COLO829 (cell line): ENCODE measurements at regions not wholly inside any gene's neighbourhood (a gene's known extent, or its start where the extent isn't known, plus 50 kb on each side); places are given as distances from the start of the nearest gene placed in this dataset.

Experiments used
- DNase-seq: peaks from one replicate; pipeline ENCODE4 v3.0.0; 2012; ENCODE audit warnings: low spot score

DNA sequence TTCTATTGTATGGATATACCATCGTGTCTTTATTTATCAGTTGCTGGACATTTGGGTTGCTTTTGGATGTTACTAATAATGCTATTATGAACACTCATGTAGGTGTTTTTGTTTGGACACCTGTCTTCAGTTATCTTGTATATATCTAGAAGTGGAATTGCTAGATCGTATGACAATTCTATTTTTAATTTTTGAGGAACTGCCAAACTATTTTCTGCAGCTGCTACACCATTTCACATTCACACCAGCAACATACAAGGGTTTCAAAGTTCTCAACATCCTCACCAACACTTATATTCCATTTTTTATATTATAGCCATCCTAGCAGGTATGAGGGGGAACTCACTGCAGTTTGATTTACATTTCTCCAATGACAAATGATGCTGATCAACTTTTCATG lies 324.6 kb downstream of the CAAP1 start:
- DNase-seq = no peak

DNA sequence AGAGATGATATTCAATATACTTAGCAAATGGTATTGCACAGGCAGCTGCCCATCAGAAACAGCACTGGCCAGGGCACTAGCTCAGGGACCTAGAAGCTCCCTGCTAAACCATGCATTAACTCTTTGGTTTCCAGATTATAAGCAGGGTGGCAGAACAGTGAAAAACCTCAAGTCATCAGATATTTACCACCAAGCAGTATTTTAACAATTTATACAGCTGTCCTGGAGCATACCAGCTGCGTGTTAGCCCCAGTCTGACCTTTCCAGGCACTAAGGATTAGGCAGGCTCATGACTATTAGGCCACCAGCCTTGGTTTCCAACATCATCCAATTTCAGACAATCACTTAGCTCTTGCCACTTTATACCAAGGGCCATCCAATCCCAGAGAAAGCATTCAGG lies 326.5 kb downstream of the CAAP1 start:
- DNase-seq = no peak

DNA sequence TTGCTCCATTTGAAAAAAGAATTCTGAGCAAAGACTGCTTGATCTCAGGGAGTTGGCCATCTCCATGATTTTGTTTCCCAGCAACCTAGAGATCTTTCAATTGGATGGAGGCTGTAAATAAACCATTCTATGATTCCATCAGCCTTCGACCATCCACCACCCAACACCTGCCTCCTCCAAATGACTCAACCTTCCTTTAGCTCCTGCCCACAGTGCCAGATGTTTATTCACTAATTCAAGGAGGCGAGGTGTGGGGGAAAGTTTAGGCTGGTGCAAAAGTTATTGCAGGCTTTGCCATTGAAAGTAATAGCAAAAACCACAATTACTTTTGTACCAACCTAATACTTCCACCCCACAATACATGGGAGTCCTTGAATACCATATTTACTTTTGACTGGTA lies 327.5 kb downstream of the CAAP1 start:
- no peak for DNase-seq

DNA sequence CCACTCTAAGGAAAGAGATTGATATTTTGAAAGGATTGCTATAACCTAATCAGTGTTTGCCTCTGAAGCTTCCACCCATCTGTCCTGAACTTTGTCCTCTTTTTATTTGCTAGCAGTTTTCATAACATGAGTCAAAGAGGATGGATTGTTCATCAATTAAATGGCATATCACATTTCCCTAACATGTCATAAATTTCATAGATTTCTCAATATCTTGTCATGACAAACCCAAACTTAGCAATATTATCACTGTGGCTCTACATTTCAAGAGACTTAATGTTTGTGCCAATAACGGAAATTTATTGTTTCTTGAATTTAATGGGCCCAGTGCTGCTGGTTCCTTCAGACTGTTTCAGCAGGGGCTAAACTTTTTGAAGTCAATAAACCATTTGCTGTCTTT lies 330.3 kb downstream of the CAAP1 start:
- DNase-seq = no peak

DNA sequence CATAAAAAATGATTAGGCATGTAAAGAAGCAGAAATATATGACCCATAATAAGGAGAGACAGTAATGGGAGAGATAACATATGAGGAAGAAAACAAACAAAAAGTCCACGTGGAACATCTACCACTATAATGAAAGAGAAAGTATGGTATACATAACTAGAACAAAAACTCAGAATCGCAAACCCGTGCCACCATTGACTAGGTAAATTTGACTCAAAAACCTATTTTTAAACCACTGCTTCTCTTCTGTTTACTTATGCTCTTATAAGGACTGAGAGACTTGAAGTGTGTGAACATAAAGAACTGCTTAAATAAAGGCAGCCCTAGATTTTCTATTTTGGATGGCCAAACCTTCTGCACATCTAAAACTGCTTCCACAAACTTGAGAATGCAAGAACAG lies 330.7 kb downstream of the CAAP1 start:
- no peak for DNase-seq

DNA sequence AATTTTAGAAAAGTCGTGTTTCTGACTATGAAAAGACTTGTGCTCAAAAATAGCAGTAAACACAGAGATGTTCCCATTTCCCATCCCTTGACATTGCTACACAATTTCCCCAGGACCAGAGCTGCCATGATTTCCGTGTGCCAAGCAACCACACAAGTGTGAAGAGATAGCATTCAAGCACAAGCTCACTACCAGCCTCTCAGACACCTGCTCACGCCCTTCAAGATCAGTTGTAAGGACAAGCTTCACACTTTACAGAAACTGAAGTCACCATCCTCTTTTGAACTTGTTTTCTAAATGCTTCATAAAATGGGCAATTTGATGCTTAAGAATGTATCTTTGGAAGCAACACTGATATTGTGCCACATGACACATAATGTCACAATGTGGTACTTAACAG lies 333.1 kb downstream of the CAAP1 start:
- no peak for DNase-seq

DNA sequence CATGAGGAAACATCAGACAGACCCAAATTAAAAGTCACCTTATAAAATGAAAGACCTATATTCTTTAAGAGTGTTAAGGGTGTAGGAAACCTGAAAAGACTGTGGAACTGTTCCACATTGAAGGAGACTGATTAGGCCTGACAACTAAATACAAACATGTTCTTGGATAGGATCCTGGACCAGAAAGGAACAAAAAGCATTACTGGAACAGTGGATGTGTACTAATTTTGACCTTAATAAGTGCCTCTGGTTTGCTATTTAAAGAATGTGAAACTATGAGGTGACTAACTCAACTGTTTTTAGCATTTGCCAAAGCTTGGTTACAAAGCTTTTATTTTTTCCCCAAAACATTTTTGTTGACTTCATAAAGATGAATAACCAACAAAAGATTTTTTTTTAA lies 340.6 kb downstream of the CAAP1 start:
- DNase-seq = no peak

DNA sequence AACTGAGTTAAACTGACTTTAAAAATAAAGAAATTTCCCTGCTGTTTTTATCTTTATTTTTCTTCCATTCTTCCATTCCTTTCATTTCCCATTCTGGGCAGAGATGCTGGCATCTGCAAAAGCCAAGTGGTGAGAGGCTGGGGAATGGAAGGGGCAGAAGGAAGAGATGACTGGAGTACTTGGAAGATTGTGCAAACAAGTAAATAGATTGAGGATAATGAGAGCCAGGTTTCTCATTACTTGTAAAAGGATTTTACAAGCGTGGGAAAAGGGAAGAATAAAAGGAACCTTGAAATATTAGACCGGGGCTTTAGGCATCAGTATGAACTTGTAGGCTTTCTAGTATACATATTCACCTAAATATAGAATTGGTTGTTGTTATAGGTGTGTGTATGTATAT lies 341.2 kb downstream of the CAAP1 start:
- DNase-seq = no peak

DNA sequence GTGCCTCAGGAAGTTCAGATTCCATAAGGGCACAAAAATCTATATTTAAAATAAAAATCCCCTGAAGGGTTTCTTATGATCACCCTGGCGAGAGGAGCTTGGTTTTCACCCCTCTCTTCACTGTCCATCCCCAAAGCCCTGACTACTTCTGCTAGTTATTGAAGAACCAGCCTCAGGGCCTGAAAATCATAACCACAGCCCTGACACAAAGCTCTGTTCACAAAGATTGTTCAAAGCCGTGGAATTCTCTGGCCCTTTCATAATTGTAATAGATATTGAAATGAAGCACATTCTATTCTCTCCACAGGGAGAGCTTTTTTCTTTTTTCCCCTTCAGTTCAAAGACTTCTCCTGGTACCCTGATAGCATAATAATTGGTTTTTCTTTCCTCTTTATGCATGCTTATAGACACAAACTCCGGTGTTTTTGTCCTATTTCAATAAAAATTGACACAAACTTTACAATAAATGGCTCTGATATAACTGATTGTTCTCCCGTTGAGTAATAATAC lies 343.8 kb downstream of the CAAP1 start:
- no peak for DNase-seq

DNA sequence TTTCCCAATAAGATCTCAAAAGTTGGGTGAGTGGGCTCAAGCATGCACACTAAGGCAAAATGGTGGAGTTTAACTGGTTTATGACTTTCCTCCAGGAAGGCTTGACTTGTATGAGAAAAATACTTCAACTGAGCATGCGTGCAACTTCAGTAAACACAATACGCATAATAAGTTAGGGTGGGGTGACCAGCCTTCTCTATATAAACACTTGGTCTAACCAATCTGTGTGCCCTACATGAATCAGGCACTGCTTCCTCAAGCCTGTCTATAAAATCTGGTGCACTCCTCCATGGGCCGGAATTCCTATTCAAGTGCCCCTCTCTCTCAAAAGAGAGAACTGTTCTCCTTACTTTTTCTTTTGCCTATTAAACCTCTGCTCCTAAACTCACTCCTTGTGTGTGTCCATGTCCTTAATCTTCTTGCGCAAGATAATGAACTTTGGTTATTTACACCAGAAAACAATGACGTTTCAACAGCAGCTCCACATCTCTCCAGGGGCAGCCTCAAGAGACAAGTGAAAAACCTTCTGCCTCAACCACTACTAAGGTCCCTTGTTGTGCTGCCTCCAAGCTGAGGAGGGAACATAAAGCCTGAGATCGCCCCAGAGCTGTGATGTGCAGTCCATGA lies 352.6 kb downstream of the CAAP1 start:
- no peak for DNase-seq

DNA sequence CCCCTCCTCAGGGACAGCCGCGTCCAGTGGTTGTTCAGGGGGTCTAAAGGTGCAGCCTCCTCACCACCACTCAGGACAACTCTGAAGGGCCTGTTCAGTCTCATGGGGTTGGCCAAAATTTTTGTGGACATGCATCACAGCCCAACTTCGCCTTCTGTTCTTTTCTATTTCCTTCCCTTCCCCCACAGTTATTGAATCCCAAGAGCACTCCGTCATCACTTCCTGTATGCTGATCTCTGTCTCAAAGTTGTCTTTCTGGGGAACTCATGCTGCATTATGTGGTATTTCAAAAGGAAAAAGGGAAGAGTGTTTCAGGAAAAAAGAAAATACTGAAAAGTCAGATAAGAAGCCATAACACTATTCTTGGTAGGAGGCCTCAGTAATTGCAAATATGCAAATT lies 355.4 kb downstream of the CAAP1 start:
- no peak for DNase-seq

DNA sequence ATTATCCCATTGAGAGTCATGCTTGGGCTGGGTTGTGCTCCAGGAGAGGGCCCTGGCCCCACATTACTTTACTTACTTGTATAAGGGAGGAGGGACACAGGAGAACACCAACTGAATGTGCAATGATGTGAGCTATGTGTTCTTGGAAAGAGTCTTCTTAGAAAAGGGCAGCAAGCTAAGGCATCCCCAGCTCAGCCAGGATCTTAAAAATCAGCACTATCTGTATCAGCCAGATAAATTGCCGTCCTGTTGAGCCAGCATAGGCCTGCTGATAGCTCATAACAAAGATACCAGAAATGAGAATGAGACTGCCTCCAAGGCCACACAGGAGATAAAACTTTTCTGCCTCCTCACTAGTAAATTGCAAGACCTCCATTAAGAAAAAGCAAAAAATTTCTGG lies 357.5 kb downstream of the CAAP1 start:
- no peak for DNase-seq

DNA sequence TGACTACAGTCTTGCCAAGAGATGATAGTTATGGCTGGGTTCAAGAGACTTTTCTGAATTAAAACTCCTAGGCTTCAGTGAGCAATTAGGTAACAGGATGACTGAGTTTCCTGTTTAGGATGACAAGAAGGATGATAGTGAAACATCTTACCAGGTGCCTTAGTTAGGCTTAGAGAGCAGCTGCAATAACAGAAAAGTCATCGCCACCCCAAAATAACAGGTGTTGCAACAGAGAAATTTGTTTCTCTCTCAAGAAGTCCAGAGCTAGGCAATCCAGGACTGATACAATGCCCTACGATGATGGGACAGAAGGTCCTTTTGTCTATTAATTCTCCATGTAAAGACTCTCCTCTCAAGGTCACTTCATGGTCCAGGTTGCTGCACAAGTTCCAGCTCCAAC lies 361.8 kb downstream of the CAAP1 start:
- no peak for DNase-seq

DNA sequence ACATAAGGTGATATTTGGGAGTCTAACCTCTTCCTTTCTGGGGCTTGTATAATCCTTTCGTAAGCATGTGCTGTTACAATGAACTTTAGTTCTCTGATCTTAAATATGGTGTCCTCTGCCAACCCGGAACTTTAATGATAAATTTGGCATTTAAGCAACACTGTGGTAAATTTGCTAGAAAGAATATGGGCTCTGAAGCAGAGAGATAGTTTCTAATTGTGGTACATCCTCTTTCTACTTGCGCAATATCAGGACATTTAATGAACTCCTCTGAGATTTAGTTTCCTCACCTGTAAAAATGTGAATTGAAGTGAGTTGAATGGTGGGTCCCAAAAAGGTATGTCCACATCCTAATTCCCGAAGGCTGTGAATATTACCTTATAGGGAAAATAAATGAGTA lies 364.7 kb downstream of the CAAP1 start:
- DNase-seq = no peak

DNA sequence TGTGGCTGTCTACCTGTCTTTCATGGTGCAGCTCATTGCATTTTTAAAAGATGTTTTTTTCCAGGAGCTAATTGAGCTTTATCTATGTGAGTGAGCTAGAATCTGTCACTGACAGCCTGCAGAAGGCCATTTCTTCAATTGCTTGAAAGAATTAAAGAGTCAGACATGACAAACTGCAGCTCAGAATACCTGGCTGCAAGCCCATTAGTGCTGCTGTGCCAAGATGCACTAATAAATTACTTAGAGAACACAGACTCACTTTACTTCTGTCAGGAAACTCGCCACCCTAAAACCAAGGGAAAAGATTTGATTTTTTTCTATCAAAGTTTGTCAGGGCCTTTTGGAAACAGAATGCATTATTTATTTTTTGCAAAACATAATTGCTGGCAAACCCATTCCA lies 368.3 kb downstream of the CAAP1 start:
- DNase-seq = no peak

DNA sequence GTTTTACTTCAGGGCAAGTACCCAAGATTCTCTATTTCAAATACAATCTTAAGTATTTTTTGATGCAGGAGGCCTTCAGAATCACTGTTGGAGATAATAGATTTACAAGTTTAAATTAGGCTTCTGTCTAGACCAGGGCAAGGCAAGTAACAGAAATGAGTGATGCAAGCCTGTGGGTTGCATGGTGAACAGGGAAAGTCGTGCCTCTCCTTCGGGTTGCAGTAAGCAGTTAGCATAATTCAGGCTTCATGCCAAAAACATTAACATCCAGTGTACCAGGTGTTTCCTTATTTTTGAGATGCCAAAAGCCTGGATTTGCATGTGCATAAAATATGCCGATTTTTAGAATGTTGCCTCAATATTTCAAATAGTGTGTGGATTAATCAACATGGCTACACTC lies 369.0 kb downstream of the CAAP1 start:
- no peak for DNase-seq

DNA sequence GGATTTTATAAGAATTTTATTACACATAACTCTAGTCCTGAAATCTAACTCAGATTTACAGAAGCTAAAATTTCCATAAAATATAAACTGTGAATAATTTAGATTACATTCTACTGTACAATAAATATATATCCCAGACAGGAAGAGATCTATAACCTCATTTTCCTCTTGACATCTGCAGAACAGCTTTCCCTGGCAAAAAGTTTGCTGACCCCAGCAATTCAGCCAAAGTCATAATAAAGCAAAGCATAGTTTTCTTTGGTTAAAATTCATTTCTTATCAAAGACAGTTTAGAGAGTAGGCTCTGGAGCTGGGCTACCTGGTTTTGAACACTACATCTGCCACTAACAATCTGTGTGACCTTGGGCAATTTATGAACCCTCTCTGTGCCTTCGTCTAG lies 372.5 kb downstream of the CAAP1 start:
- DNase-seq = no peak

DNA sequence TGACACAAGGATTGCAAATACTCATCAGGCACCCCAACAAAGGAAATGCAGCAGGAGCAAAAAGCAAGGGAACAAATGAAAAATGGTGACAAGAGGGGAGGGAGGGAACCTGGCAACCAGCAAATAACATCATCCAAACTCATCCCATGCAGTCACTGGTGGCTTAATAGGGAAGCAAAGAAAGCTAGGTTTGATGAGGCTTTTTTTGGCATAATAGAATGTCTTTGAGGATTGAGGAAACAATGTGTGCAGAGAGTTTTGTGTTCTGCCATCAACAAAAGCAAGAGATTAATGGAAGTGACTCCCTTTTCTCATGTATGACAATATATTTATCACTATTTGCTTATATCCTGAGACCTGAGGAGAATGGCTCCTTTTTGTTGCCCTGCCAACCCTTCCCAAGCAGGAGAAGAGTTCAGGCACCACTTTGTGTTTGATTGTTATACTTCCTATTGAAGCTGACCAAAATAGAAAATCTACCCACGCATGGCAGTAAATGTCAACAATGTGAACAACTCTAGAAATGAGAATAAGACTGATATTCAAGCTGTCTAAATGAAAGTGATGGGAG lies 375.7 kb downstream of the CAAP1 start:
- DNase-seq = no peak

DNA sequence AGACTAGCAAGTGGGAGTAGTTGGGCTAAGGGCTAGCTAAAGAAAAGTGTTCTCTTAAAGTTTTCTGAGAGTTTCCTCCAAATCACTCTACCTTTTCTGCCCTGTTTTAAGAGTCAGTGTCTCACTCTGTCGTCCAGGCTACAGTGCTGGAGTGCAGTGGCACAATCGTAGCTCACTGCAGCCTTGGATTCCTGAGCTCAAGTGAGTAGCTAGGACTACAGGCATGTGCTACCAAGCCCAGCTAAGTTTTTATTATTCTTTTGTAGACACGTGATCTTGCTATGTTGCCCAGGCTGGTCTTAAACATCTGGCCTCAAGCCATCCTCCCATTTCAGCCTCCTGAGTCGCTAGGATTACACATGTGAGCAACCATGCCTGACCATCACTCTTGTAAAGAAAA lies 378.9 kb downstream of the CAAP1 start:
- no peak for DNase-seq

DNA sequence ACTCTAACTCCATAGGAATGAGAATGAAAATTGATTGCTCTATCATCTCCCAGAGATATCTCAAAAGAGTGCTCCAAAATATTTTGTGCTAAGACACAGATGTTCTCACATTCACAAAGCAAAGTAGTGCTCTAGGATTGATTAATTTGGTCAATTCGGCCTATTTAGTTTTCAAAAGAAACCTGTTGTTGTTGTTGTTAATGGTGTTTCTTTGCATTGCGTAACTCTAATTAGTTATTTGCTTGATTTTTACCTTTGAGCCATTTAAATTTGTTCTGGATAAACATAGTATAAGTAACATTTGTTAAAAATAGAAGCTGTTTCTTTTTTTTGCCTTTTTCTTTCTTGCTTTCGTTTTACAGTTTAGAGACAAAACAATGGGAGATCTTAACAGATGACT lies 382.5 kb downstream of the CAAP1 start:
- no peak for DNase-seq

DNA sequence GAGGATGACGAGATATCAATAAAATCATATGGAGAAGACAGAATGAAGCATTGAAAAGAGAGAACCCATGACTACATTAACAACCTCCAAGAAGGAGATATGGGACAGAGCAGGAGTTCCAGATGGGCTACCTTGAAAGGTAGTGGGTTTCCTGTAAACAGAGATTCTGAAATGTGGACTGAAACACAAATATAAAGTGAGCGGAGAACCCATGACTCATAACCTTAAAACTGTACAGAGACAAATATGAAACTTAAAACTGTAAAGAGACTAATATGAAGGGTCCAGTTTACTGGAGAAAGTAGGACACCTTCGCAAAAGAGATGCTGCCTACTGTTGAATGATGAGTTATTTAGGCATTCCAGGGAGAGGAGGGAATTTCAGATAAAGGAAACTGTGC lies 383.7 kb downstream of the CAAP1 start:
- no peak for DNase-seq

DNA sequence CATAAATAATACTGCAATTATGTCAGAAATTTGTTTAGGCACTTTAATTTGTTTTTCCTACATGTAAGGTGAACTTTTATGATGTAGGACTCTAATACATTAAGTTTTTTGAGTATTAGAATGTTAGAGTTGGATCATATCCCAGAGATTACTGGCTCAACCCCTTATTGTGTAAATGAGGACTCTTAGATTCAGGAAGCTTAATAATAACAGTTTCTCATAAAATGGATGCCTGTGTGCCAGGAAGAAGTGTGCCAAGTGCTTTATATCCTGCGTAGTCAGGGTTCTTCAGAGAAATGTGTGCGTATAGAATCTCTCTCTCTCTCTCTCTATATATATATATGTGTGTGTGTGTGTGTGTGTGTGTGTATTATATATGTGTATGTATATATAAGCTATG lies 388.5 kb downstream of the CAAP1 start:
- no peak for DNase-seq

DNA sequence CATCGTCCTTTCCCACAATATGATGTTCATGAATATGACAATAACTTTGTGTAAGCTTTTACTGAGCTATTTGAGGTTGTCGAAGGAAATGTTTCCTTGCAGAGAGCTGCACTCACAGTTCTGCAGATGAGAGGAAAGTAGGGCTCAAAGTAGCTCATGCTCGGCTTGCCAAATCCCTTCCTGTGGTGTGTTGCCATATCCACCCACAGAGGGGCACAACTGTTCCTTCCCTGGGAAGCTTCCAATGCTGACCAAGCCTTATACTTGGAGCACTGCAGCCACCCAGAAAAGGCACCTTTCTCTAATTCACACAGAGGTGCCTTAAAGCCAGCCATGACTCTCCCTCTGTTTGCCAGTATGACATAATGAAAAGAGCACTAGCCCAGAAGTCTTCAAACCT lies 390.3 kb downstream of the CAAP1 start:
- DNase-seq = no peak

DNA sequence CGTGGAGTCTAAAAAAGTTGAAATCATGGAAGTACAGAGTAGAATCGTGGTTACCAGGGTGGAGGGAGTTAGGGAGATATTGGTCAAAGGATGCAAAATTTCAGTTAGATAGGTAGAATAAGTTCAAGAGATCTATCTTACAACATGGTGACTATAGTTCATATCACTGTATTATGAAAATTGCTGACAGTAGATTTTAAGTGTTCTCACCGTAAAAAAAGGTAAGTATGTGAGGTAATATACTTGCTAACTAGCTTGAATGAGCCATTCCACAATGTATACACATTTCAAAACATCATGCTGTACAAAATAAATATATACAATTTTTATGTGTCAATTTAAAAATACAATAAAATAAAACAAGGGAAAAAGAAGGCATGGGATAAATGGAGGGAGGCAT lies 392.1 kb downstream of the CAAP1 start:
- no peak for DNase-seq
